ENCODE measurements at regions not wholly inside any gene's neighbourhood (a gene's known extent, or its start where the extent isn't known, plus 50 kb on each side); places are given as distances from the start of the nearest gene placed in this dataset.
"Not testable (repeated sequence)": the region's sequence is repeated elsewhere in the genome, so short reads cannot be mapped to it uniquely, and the experiment has no call there.

DNA sequence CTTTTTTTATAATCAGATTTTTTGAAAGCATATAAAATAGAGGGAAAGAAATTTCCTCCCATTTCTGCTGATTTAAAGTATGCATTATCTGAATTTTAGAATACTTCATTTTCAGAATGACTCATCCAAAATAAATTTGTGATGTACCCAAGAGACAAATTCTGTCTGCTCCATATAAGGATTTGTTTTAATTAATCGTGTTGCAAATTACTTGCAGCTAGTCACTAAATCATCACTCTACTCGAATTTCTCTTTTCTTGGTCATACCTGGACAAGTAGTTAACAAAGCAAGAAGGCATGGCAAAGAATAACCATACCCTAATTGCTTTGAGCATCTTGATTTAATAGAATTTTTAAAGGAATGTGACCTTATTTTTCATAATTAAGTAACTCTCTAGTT, 284.1 kb upstream of the GRAMD2B start:
- no peak for DNase-seq

DNA sequence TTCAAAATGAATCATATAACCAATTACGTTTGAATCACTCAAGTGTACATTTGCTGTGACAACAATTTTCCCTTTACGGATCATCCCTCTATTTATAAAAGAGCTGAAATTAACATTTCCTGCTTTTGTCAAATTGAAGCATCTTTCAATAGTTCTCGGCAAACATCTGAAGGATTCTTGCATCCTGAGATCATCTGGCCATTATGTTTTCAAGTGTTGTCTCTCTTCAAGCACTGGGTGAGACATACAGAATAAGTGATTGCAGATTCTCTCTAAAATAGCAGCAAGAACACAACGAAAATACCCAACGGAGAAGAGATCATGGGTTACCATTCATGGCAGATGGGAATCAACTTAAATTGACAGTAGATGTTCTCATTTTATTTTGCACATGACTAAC, 283.4 kb upstream of the GRAMD2B start:
- DNase-seq, result no peak

DNA sequence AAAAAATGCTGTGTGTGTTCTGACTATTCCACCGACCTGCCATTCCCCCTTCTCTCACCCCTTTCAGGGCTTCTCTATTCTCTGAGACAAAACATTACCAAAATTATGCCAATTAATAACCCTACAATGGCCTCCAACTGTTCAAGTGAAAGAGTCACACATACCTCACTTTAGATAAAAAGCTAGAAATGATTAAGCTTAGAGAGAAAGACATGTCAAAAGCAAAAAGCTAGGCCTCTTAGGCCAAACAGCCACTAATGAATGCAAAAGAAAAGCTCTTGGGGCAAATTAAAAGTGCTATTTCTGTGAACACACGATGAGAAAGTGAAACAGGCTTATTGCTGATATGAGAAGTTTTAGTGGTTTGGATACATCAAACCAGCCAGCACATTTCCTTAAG, 279.6 kb upstream of the GRAMD2B start:
- DNase-seq, result no peak

DNA sequence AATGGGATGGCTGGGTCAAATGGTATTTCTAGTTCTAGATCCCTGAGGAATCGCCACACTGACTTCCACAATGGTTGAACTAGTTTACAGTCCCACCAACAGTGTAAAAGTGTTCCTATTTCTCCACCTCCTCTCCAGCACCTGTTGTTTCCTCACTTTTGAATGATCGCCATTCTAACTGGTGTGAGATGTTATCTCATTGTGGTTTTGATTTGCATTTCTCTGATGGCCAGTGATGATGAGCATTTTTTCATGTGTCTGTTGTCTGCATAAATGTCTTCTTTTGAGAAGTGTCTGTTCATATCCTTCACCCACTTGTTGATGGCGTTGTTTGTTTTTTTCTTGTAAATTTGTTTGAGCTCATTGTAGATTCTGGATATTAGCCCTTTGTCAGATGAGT, 272.9 kb upstream of the GRAMD2B start:
- not testable (repeated sequence) for DNase-seq

DNA sequence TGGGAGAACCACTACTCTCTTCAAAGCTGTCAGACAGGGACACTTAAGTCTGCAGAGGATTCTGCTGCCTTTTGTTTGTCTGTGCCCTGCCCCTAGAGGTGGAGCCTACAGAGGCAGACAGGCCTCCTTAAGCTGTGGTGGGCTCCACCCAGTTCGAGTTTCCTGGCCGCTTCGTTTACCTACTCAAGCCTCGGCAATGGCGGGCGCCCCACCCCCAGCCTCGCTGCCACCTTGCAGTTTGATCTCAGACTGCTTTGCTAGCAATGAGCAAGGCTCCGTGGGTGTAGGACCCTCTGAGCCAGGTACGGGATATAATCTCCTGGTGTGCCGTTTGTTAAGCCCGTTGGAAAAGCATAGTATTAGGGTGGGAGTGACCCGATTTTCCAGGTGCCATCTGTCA, 267.9 kb upstream of the GRAMD2B start:
- DNase-seq, result not testable (repeated sequence)

DNA sequence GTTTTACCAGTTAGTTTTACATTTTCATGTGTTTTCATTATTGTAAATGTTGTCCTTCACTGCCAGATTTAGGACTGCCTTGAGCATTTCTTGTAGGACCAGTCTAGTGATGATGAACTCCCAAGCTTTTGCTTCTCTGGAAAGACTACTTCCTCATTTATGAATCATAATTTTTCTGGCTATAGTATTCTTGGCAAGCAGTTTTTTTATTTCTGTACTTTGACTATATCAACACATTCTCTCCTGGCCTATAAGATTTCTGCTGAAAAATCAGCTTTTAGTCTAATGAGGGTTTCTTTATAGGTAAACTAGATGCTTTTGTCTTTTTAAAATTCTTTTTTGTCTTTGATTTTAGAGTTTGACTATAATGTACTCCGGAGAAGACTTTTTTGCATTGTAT, 256.8 kb upstream of the GRAMD2B start:
- DNase-seq, result no peak

DNA sequence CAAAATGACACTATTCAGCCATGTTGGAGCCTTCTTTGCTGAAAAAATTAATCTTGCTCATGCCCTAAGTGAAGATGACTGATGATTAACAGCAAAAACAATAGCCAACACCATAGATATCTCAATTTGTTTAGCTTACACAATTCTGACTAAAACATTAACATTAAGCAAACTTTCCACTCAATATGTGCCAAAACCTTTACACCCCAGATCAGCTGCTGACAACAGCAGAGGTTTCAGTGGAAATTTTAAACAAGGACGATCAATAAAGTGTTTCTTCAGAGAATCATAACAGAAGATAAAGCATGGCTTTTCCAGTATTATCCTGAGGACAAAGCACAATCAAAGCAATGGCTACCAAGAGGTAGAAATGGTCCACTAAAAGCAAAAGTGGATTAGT, 254.4 kb upstream of the GRAMD2B start:
- DNase-seq, result no peak

DNA sequence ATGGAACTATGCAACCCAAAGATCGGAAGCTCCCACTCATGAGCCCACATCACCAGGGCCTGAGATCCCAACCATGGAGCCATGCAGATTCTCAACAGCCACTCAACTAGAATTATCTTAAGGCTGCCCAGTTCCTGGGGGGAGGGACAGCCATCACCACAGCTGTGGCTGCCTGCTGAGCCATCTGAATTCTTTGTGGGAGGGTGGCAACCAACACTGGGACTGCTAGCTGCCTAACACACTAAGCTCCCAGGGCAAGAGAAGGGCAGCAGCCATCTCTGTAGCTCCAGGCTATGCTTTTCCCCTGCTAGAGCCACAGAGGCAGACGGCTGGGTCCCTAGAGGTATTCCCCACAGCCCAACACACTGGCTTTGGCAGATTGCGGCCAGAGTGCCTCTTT, 251.3 kb upstream of the GRAMD2B start:
- DNase-seq, result no peak

DNA sequence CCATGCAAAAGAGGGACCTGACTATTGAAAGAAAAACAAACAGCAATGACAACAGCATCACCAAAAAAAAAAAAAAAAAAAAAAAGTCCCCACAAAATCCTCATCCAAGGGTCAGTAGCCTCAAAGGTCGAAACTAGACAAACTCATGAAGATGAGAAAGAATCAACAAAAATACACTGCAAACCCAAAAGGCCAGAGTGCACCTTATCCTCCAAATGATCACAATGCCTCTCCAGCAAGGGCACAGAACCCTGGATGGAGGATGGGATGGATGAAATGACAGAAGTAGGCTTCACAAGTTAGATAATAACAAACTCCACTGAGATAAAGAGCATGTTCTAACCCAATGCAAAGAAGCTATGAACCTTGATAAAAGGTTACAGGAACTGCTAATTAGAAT, 250.4 kb upstream of the GRAMD2B start:
- no peak for DNase-seq

DNA sequence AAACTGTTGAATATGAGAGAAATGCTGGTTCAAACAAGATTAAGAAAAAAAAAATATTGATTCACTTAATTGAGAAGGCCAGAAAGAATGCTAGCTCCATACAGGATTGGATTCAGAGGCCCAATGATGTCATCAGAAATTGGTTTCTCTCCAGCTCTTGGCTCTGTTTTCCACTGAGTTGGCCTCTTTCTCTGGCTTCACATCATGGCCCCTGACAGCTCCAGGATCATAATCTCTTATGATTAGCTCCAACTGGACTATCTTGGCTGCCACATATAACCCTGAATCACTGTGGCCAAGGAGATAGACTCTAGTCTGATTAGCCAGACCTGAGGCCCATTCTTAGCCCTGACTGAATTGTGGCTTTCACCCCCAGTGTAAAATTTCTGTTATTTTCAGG, 244.7 kb upstream of the GRAMD2B start:
- no peak for DNase-seq

DNA sequence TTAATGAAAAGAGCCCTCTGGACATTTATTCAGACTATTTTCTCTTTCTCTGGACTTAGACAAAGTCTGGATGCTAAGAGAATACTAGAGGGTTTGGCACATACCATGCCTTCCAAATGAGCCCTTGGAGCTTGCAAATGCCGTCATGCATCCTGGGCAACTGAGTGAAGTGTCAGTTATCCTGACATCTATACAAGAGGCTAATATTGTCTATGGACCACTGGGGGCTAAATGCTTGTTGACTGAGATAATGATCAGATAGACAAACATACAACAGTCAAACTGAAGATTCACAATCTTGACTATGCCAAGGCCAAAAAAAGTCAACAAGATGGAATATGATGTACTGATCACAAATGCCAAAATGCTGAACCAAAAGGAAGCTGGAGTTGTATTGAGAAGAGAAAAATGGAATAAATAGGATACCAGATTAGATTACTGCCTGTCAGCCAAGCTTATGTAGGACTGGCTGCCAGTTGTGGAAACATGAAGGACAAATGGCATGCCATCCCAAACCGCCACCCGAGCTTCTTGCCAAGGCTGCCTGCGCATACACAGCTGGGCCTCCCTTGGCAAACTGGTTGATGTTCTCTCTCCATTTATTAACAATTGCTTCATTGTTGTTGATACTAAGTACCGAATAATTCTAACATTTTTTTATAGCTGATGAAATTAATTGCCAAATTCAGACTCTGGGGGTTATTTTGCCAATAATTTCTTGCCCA, 240.1 kb upstream of the GRAMD2B start:
- DNase-seq, result no peak

DNA sequence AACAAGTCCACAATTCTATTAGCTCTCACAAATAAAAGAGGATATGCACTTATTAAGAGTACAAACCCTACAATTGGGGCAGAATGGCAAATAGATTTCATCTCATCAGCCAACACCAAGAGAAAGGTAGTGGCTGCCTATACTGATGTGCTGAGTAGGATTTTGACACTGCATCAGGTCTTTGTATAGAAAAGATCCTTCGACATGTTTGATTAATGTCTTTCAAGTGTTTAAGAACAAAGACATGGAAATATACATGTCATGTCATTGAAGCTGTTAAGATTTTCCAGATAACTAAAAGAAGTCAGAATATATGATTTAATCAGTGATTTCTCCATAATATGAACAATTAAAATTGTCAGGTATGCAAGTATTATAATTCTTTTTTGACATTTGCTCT, 238.7 kb upstream of the GRAMD2B start:
- DNase-seq, result no peak

DNA sequence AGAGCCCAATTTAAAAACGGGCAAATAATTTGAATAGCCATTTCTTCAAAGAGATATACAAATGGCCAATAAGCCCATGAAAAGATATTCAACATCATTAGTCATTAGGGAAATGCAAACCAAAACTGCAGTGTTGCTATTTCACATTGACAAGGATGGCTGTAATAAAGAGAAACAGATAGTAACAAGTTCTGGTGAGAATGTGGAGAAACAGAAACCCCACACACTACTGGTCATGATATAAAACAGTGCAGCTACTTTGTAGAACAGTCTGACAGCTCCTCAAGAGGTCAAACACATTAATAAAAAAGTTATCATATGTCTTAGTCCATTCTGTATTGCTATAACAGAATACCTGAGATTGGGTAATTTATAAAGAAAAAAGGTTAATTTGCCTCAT, 237.0 kb upstream of the GRAMD2B start:
- no peak for DNase-seq

DNA sequence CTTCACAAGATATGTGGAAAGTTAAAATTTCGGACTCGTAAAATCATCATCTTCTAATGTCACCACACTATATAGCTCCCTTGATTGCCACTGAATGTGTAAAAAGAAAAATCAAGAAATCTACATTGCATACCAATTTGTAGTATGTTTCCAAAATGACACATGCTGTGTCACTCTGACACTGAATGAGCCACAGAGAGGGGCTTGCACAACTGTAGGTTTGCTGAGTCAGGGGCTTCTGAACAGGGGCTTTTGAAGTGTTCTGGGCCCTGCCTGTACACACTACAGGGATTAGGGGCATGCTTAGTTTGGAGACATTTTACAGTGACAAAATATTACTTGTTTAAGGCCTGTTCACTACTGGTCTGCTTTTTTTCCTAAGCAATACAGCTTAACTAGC, 234.4 kb upstream of the GRAMD2B start:
- no peak for DNase-seq

DNA sequence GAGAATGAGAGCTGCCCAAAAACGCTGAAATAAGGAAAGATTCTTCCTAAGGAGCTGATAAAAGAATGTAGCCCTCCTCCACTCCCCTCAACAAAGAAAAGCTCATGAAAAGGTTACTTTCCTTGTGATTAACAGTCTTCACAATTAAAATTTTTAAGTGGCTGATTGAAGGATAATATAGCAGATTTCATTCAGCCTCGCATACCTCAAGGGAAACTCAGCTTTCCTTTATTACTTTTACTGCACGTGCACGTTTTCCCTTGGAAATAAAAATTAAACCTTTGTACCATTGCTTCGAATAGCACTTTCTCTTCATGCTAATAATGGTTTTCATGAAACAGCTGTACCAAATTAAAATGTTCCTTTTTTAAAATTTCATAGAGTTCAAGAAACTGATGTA, 234.0 kb upstream of the GRAMD2B start:
- no peak for DNase-seq

DNA sequence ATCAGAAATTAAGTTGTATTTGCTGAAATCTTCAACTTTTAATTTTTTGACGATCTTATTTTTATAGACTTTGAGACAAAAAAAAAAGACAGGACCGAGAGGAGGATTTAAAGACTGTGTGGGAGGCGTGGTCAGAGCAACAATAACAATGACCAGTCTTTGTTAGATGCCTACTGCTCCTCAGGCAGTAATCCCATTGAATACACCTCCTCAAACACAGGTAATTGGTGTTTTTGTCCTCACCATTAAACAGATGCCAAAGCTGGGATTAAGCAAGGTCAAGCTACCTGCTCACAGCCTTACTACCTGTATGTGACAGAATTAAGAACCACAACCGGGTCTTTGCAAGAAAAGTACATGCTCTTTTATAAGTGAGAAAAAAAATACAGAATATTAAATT, 233.3 kb upstream of the GRAMD2B start:
- no peak for DNase-seq

DNA sequence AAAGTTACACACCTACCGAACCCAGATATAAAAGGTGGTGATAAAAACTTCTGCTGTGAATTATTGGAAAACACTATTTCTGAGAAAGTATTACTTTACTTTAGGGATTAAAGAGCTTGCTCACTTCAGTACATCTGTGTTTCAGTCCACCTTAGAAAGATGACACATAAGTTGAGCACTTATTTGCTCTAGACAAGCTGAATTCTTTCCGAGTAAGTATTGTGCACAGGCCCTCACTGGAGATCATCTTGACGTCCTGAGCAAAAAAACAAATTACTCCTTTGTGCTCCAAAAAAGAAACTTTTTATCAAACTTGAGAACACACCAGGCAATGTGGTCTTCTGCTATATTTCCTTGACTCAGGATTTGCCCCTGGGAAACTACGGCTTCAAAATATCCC, 231.0 kb upstream of the GRAMD2B start:
- DNase-seq, result no peak

DNA sequence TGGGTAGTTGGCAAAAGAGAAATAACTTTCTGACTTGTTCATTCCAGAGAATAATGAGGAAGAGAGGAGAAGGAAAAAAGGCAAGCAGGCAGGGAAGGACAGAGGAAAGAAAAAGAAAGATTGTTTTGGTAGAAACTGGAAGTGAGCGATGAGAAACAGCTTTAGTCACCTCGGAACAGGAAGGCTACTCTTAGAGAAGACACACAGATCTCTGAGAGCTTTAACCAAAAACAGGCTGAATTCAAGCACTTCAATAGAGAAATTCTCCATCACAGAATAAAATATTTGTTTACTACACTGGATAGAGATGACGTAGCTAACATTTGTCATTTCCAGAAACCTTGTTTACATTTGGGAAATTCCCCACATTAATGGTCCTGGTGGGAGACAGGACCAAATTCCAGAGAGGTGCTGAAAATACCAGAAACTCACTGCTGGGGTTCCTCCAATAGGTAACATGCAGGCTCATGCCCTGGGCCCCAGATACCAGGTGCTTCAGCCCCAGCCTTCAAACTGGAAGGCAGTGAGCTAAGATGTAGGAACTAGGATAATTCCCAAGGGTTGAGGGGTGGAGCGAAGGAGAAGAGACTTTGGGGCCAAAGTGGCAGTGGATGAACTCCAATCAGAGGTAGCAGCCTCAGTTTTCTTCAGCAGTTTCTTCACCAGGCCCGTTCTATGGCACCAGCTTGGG, 227.7 kb upstream of the GRAMD2B start:
- no peak for DNase-seq

DNA sequence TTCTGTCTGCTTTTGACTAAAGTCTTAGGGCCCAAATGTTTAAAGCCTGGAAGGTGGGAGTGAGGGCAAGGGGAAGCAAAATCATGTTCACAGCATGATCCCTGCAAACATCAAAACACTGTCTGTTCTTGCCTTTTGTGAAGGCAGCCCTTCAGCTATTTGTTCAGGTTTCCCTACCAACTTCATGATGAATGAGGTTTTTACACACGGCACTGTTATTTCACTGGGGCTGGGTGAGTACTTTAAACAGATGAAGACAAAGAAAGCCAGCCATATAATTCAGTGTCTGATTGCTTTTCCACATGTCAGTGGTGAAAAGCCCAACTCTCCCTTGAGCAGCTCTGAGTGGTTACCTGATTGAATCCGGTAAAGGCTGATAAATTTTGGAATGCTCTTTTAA, 224.7 kb upstream of the GRAMD2B start:
- DNase-seq, result no peak

DNA sequence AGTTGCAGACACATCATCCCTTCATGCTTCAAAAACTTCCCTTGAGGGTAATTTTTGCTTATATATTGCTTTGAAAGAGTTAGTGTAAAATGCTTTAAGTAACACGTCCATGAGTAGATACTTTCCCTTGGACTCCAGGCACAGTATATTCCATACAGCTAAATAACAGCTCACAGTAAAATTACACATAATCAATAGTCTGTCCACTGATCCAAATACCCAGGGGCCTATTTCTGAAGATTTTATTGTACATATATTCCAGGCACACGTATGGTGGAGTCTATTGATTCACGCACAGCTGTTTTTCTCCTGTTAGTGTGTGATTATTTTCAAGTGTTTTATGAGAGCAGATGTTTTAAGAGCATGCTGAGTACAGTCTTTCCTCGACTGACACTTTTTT, 223.7 kb upstream of the GRAMD2B start:
- no peak for DNase-seq

DNA sequence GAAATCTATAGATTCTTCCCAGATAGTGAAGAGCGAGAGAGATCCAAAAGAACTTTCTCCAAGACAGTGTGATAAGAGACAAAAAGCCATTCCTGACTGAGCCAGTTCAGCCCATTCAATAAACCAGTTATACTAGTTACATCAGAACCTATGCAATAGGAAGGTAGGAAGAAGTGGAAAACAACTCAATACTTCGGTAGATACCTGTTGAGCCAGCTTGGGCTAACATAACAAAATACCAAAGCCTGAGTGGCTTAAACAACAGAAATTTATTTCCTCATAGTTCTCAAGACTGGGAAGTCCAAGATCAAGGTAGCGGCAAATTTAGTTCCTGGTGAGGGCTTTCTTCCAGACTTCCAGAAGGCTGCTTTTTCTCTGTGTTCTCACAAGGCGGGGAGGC, 214.5 kb upstream of the GRAMD2B start:
- DNase-seq, result no peak

DNA sequence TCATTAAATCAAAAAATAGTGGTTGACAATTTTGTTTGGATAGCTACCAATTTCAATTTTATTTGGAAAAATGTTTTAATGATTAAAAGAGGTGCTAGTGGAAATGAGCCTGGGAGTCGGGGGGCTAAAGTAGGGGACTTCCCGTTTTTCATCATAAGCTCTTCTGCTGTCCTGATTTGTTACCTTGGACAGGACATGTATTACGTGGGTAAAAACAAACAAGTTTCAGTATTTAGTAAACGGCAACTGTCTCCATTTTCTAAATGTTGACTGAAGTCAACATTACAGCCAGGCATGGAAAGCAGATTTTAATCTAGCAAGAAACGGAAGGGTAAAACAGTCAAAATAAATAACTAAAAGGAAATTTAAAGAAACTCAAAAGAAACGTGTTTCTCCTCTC, 212.3 kb upstream of the GRAMD2B start:
- DNase-seq, result no peak

DNA sequence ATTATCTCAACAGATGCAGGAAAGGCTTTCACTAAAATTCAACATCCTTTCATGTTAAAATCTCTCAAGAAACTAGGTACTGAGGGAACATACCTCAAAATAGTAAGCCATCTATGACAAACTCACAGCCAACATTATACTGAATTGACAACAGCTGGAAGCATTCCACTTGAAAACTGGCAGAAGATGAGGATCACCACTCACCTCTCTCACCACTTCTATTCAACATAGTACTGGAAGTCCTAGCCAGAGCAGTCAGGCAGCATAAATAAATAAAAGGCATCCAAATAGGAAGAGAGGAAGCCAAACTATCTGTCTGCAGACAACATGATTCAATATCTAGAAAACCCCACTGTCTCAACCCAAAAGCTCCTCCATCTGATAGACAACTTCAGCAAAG, 203.6 kb upstream of the GRAMD2B start:
- DNase-seq, result no peak

DNA sequence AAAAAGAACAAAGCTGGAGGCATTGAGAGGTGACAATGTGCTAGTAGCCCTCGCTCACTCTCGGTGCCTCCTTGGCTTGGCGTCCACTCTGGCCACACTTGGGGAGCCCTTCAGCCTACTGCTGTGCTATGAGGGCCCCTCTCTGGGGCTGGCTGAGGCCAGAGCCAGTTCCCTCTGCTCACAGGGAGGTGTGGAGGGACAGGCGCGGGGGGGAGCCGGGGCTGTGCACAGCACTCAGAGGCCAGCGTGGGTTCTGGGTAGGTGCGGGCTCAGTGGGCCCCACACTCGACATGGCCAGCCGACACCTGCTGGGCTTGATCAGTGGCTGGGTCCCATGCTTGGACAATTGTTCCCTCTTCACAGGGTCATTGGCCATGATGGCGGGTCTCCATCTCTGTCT, 202.5 kb upstream of the GRAMD2B start:
- DNase-seq, result no peak

DNA sequence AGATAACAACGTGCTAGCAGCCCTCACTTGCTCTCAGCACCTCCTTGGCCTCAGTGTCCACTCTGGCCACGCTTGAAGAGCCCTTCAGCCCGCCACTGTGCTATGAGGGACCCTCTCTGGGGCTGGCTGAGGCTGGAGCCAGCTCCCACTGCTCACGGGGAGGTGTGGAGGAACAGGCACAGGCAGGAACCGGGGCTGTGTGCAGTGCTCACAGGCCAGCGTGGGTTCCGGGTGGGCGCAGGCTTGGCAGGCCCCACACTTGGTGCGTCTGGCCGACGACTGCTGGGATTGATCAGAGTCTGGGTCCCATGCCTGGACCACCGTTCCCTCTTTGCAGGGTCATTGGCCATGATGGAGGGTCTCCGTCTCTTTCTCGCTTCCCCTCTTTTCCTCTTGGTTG, 194.3 kb upstream of the GRAMD2B start:
- no peak for DNase-seq

Measured in KG1 (cell line).